Ascending aorta (tissue), 2 donors: ENCODE measurements at regions not wholly inside any gene's neighbourhood (a gene's known extent, or its start where the extent isn't known, plus 50 kb on each side); places are given as distances from the start of the nearest gene placed in this dataset.
"Not testable (repeated sequence)": the region's sequence is repeated elsewhere in the genome, so short reads cannot be mapped to it uniquely, and the experiment has no call there.

Source experiments
- DNase-seq, 2 donors: peaks; one replicate each; pipeline ENCODE4 v3.0.0-alpha.2; 2019; ENCODE audit warnings: low spot score in 2 of 2
- H3K27ac ChIP-seq, 2 donors: fragments of 200-600 bp; sonication (generic); one replicate each; pipeline ENCODE4 v1.5.1; 2016 to 2017; ENCODE audit warnings: mild to moderate bottlenecking in 1 of 2
- H3K27me3 ChIP-seq: fragments of 200-600 bp; sonication (generic); one replicate; pipeline ENCODE4 v1.5.1; 2017
- H3K36me3 ChIP-seq, 2 donors: fragments of 200-600 bp; sonication (generic); one replicate each; pipeline ENCODE4 v1.5.1; 2016
- H3K4me1 ChIP-seq, 2 donors: fragments of 200-600 bp; sonication (generic); one replicate each; pipeline ENCODE4 v1.5.1; 2016 to 2017; ENCODE audit warnings: mild to moderate bottlenecking in 1 of 2
- H3K4me3 ChIP-seq, 2 donors: fragments of 200-600 bp; sonication (generic); one replicate each; pipeline ENCODE4 v1.5.1; 2016 to 2017; ENCODE audit warnings: mild to moderate bottlenecking in 1 of 2
- H3K9me3 ChIP-seq, 2 donors: fragments of 200-600 bp; sonication (generic); one replicate each; pipeline ENCODE4 v1.5.1; 2016
- intact Hi-C: fragments of 100-400 bp; cut with DNase I; formaldehyde crosslinking; loops from one replicate; pipeline ENCODE4 v1.15.1; 2023
- TF ChIP-seq, protein P1 (sequence below), 3 experiments: fragments of 200-600 bp in 2 of 3; fragments of 450-650 bp in 1 of 3; sonication (generic) in 2 of 3; IDR thresholded peaks; one replicate each; pipeline ENCODE4 v1.5.1; 2016 to 2019; ENCODE audit warnings: antibody characterized with exemption in 3 of 3, mild to moderate bottlenecking in 1 of 3, moderate library complexity in 1 of 3

DNA sequence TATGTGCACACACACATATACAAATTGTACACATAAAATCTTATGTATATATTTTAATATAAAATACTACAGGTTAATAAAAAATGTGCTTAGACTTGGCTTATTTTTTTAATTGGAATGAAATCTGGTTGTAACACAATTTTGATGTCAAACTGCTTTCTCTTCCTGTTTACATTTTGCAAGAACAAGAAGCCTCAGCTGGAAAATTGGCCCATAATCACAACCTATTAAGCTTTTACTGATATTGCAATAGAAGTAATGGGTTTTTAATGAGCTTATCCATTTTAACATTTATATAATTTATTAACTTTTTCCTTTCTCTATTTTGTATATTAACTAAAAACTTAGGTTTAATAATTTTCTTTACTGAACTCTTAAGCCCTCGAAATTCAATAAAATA lies 165.9 kb downstream of the PCDH10 start:
- no peak overlapping the region for H3K4me3 ChIP-seq
- H3K27ac ChIP-seq = no peak overlapping the region
- no peaks in the 10 kb centered on the region for H3K9me3 ChIP-seq
- no peaks in the 10 kb centered on the region for H3K4me1 ChIP-seq
- H3K36me3 ChIP-seq = no peaks in the 10 kb centered on the region
- intact Hi-C loops = loop anchor here (5.0 kb wide), 1 partner anchor 168 kb away; the partner anchor contains the start of gene PCDH10
- DNase-seq = no peak
- H3K27me3 ChIP-seq = no peaks in the 10 kb centered on the region
- TF ChIP-seq, protein P1, sequence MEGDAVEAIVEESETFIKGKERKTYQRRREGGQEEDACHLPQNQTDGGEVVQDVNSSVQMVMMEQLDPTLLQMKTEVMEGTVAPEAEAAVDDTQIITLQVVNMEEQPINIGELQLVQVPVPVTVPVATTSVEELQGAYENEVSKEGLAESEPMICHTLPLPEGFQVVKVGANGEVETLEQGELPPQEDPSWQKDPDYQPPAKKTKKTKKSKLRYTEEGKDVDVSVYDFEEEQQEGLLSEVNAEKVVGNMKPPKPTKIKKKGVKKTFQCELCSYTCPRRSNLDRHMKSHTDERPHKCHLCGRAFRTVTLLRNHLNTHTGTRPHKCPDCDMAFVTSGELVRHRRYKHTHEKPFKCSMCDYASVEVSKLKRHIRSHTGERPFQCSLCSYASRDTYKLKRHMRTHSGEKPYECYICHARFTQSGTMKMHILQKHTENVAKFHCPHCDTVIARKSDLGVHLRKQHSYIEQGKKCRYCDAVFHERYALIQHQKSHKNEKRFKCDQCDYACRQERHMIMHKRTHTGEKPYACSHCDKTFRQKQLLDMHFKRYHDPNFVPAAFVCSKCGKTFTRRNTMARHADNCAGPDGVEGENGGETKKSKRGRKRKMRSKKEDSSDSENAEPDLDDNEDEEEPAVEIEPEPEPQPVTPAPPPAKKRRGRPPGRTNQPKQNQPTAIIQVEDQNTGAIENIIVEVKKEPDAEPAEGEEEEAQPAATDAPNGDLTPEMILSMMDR (IDR thresholded peaks at IDR 0.05) = no peak

DNA sequence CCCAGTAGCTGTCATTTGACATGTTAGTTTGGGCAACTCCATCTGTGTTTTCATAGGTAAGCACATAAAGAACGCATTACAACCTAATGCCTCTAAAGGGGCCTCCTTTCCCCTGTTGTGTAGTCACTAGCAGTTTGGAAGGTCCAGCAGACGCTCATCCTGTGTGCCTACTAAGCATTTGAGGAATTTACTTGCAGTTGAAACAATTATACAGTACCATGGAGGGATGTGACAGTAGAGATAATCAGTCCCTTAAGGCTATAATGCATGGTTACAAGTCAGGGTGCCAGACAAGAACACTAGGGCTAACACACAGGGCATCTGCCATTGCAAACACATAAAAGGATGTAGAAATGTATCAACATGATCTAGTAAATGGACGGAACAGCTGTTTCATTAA lies 138.3 kb downstream of the PCDH10 start:
- Histone ChIP-seq H3K27ac (no peak overlapping the region), H3K36me3 (no peaks in the 10 kb centered on the region), H3K27me3 (no peaks in the 10 kb centered on the region), H3K4me1 (no peaks in the 10 kb centered on the region), H3K4me3 (no peak overlapping the region), H3K9me3 (no peaks in the 10 kb centered on the region)
- no peak for DNase-seq
- TF ChIP-seq, protein P1 (IDR thresholded peaks at IDR 0.05) = no peak
- intact Hi-C loops = no loop called here

DNA sequence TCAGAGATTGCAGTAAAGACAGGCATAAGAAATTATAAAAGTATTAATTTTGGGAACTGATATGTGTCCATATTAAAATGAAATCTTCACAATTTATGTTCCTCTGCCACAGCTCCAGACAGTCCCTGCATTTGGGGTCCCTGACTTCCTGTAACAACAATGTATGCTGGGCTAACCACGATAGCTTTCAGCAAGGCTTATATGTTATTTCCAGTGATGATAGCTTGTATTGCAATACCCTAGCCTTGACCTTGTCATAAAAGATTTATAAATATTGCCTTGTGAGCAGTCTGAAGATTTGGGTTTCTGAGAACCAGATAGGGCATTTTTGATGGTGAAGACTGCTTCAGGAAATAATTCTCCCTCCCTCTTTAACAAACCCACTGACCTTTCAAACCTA lies 129.5 kb downstream of the PCDH10 start:
- H3K27ac ChIP-seq = no peak overlapping the region
- intact Hi-C loops = no loop called here
- no peaks in the 10 kb centered on the region for H3K9me3 ChIP-seq
- H3K27me3 ChIP-seq = no peaks in the 10 kb centered on the region
- TF ChIP-seq, protein P1 (IDR thresholded peaks at IDR 0.05) = no peak
- H3K4me3 ChIP-seq = no peak overlapping the region
- H3K36me3 ChIP-seq = no peaks in the 10 kb centered on the region
- DNase-seq = no peak
- H3K4me1 ChIP-seq = no peaks in the 10 kb centered on the region

DNA sequence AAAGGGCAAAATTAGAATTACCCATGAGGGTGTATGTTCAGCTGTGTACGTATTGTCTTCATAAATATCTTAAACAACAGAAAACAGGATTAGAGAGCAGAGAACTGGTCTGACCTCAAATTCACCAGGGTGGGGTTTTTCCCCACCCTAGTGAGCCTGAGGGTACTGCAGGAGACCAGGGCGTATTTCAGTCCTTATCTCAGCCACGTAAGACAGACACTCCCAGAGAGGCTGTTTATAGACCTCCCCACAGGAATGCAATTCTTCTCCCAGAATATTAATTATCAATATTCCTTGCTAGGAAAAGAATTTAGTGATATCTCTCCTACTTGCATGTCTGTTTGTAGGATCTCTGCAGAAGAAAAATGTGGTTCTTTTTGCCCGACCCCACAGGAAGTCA lies 128.8 kb downstream of the PCDH10 start:
- DNase-seq, H3K9me3 ChIP-seq, H3K4me1 ChIP-seq, H3K27me3 ChIP-seq, intact Hi-C loops, H3K4me3 ChIP-seq, H3K27ac ChIP-seq, H3K36me3 ChIP-seq: not testable (repeated sequence)

DNA sequence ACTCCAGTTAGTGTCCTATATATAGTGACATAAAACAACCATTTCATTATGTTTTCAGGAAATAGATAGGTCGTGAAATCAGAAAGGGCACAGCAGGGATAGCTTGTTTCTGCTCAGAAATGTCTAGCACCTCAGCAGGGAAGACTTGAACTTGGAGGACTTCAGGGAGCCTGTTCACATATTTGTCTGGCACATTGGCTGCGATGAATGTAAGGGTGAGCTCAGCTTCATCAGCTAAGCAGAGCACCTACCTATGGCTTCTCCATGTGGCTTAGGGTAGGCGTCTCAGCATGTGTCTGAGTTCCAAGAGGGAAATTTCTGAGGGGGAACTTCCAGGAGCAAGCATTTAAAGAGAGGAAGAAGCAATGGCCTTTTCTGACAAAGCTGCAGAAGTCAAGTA lies 126.2 kb downstream of the PCDH10 start:
- Histone ChIP-seq H3K9me3 (no peaks in the 10 kb centered on the region), H3K36me3 (no peaks in the 10 kb centered on the region), H3K27me3 (no peaks in the 10 kb centered on the region), H3K27ac (no peak overlapping the region), H3K4me1 (peaks cover 0 to 2% of the 10 kb centered on the region in 2 donors), H3K4me3 (no peak overlapping the region)
- DNase-seq = no peak
- intact Hi-C loops = no loop called here
- TF ChIP-seq, protein P1 (IDR thresholded peaks at IDR 0.05) = no peak

DNA sequence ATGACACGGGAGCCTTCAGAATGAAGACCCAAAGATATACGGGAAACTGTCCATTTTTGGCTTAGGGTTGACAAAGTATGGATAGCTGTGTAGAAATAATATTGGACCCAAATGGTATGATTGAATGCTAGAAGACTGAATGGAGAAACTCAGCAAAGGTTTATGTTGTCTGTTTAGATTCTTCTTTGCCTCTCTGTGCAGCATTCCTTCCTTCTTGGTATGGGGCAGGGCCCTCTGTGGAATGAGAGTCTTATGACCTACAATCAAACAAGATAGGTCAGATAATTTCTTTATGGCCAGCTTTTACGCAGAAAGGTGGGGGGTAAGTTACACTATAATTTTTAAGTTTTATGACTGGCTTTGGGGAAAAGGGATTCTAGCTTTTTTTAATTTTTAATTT lies 124.3 kb downstream of the PCDH10 start:
- H3K4me1 ChIP-seq = peaks cover 0 to 3% of the 10 kb centered on the region in 2 donors
- H3K27ac ChIP-seq = no peak overlapping the region
- H3K27me3 ChIP-seq = no peaks in the 10 kb centered on the region
- H3K4me3 ChIP-seq = no peak overlapping the region
- intact Hi-C loops = no loop called here
- no peaks in the 10 kb centered on the region for H3K9me3 ChIP-seq
- TF ChIP-seq, protein P1 (IDR thresholded peaks at IDR 0.05) = no peak
- H3K36me3 ChIP-seq = no peaks in the 10 kb centered on the region
- no peak for DNase-seq
